A673 (cell line): ENCODE measurements at regions not wholly inside any gene's neighbourhood (a gene's known extent, or its start where the extent isn't known, plus 50 kb on each side); places are given as distances from the start of the nearest gene placed in this dataset.

Experiments
- CTCF ChIP-seq: fragments of 300-800, 200-600 bp; sonication (generic); conservative IDR thresholded peaks from 2 replicates; pipeline ENCODE4 v1.5.1; 2017; ENCODE audit warnings: low read depth, mild to moderate bottlenecking, antibody characterized with exemption, low read length, moderate library complexity, mixed read lengths
- EZH2 ChIP-seq: fragments of 200-600 bp; sonication (generic); IDR thresholded peaks from 2 replicates; pipeline ENCODE4 v1.6.1; 2017; ENCODE audit warnings: borderline replicate concordance, low read depth, mild to moderate bottlenecking, mixed read lengths, antibody characterized with exemption, low read length; ENCODE audit not compliant: poor library complexity, severe bottlenecking

- TF ChIP-seq CTCF, result no peak
- no peak for TF ChIP-seq EZH2
Observed at GRCh38 chr12:22979854-22980469, 355.0 kb downstream of the ETNK1 start.
